PC-3 (cell line): ENCODE measurements at regions not wholly inside any gene's neighbourhood (a gene's known extent, or its start where the extent isn't known, plus 50 kb on each side); places are given as distances from the start of the nearest gene placed in this dataset.

Experiments
- ATAC-seq: fragments of 200-7000 bp; cut with Tn5 transposase; 2 replicates; pipeline ENCODE4 v1.9.1; 2020; ENCODE audit warnings: mild to moderate bottlenecking, moderate library complexity
- BruUV-seq: library from RNA; stranded (reverse); fragments of 400-500 nt; replicated peaks from 2 replicates; lab custom pipeline; 2021; lab: Mats Ljungman, UMichigan
- CTCF ChIA-PET: fragments of 300-600 bp; sonication (Branson Sonifier 250); formaldehyde crosslinking; loops from one replicate; lab custom pipeline; 2022; ENCODE audit warnings: antibody characterized with exemption; lab: Charles Lee
- POLR2A ChIA-PET: fragments of 300-600 bp; sonication (Branson Sonifier 250); formaldehyde crosslinking; loops from one replicate; lab custom pipeline; 2022; ENCODE audit warnings: antibody characterized with exemption; ENCODE audit not compliant: unreplicated experiment; lab: Charles Lee
- DNase-seq: peaks from one replicate; pipeline ENCODE4 v3.0.0-alpha.2; 2015
- H2AFZ ChIP-seq: fragments of 300-600 bp; sonication (generic); 2 replicates; pipeline ENCODE4 v1.6.0; 2016; ENCODE audit warnings: antibody characterized with exemption, low read length
- H3F3A ChIP-seq: fragments of 300-600 bp; sonication (generic); one replicate; pipeline ENCODE4 v1.6.0; 2017; ENCODE audit warnings: antibody characterized with exemption, low read length, control low read depth, mild to moderate bottlenecking; ENCODE audit not compliant: unreplicated experiment
- H3K27ac ChIP-seq: fragments of 300-600 bp; sonication (generic); 2 replicates; pipeline ENCODE4 v1.5.1; 2016; ENCODE audit warnings: mild to moderate bottlenecking, low read length
- H3K27me3 ChIP-seq: fragments of 300-600 bp; sonication (generic); 2 replicates; pipeline ENCODE4 v1.6.1; 2016; ENCODE audit warnings: low read length, mixed read lengths
- H3K36me3 ChIP-seq: fragments of 300-600 bp; sonication (generic); 2 replicates; pipeline ENCODE4 v1.6.1; 2016; ENCODE audit warnings: low read depth, mixed run types, low read length, mixed read lengths
- H3K4me1 ChIP-seq: fragments of 300-600 bp; sonication (generic); 2 replicates; pipeline ENCODE4 v1.5.1; 2016; ENCODE audit warnings: low read length; ENCODE audit not compliant: insufficient read depth
- H3K4me2 ChIP-seq: fragments of 300-600 bp; sonication (generic); 2 replicates; pipeline ENCODE4 v1.6.0; 2016; ENCODE audit warnings: low read length
- H3K4me3 ChIP-seq: fragments of 300-600 bp; sonication (generic); 2 replicates; pipeline ENCODE4 v1.5.1; 2016; ENCODE audit warnings: mild to moderate bottlenecking, low read length, mixed read lengths
- H3K79me2 ChIP-seq: fragments of 300-600 bp; sonication (generic); 2 replicates; pipeline ENCODE4 v1.6.1; 2017; ENCODE audit warnings: low read length, mixed read lengths
- H3K9ac ChIP-seq: fragments of 300-600 bp; sonication (generic); 2 replicates; pipeline ENCODE4 v1.6.0; 2016; ENCODE audit warnings: mild to moderate bottlenecking, low read length
- H3K9me2 ChIP-seq: fragments of 300-600 bp; sonication (generic); replicated peaks from 2 replicates; pipeline ENCODE4 v1.6.1; 2016; ENCODE audit warnings: mixed run types, low read length, mixed read lengths
- H3K9me3 ChIP-seq: fragments of 300-600 bp; sonication (generic); 2 replicates; pipeline ENCODE4 v1.6.1; 2016; ENCODE audit warnings: low read length, mixed read lengths
- H4K20me1 ChIP-seq: fragments of 300-600 bp; sonication (generic); 2 replicates; pipeline ENCODE4 v1.6.1; 2016; ENCODE audit warnings: low read length, mixed read lengths
- CTCF ChIP-seq: fragments of 300-600 bp; sonication (generic); conservative IDR thresholded peaks from 2 replicates; pipeline ENCODE4 v1.5.1; 2017; ENCODE audit warnings: antibody characterized with exemption, low read depth, mild to moderate bottlenecking, low read length
- EZH2 ChIP-seq: fragments of 300-600 bp; sonication (generic); IDR thresholded peaks from one replicate; pipeline ENCODE4 v1.6.1; 2017; ENCODE audit warnings: antibody characterized with exemption, mild to moderate bottlenecking, low read length; ENCODE audit not compliant: unreplicated experiment
- EZH2phosphoT487 ChIP-seq: fragments of 300-600 bp; sonication (generic); IDR thresholded peaks from 2 replicates; pipeline ENCODE4 v1.6.1; 2018; ENCODE audit warnings: mild to moderate bottlenecking, antibody characterized with exemption, low read length, borderline replicate concordance
- intact Hi-C: fragments of 100-400 bp; cut with micrococcal nuclease; formaldehyde crosslinking; loops from 2 replicates; pipeline ENCODE4 v1.9.0; 2023

DNA sequence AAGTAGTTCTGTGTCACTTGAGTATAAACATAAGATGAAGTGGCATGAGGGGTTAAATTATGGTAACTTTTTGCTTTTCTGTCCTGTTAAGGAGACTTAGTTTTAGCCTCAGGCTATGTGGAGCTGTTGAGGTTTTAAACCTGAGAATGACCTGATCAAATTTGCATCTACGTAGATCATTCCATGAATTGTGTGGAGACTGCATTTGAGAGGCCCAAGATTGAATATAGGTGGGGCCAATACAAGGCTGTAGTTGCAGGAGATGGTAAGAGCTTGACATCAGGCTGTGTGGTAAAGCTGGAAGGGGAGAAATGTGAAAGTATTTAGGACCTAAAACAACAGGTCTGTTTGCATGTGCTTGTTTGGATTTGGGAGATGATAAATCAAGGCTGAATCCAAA is 249.5 kb downstream of the SLC16A7 start:
- TF ChIP-seq CTCF, result no peak
- no peak for TF ChIP-seq EZH2phosphoT487
- TF ChIP-seq EZH2, result no peak
- H3K27ac ChIP-seq, result peak overlapping the region; percentile 48
- H3K4me3 ChIP-seq, result no peak overlapping the region
- H3K4me1 ChIP-seq, result peaks cover 37% of the 10 kb centered on the region
- no peaks in the 10 kb centered on the region for H3K9me2 ChIP-seq
- no peak overlapping the region for H3K9ac ChIP-seq
- H4K20me1 ChIP-seq, result no peaks in the 10 kb centered on the region
- H3K79me2 ChIP-seq, result no peaks in the 10 kb centered on the region
- BruUV-seq, result no TSS peak
- no peaks in the 10 kb centered on the region for H3K27me3 ChIP-seq
- ATAC-seq (no peak), DNase-seq (no peak)
- intact Hi-C loops, result loop anchor here (10.0 kb wide), 1 partner anchor 260 kb away; no protein-coding TSS in a partner anchor
- CTCF ChIA-PET, result interaction anchor here (0.6 kb wide), 1 partner anchor 441 kb away, joined by 4 read pairs; no protein-coding TSS in a partner anchor
- POLR2A ChIA-PET, result no interaction called here
- no peaks in the 10 kb centered on the region for H3F3A ChIP-seq
- no peaks in the 10 kb centered on the region for H3K36me3 ChIP-seq
- H3K4me2 ChIP-seq, result no peak overlapping the region
- H3K9me3 ChIP-seq, result no peaks in the 10 kb centered on the region
- H2AFZ ChIP-seq, result no peak overlapping the region

GRCh38 chr12:59847127-59847526 is 251.3 kb downstream of the SLC16A7 start:
- ATAC-seq (peak; percentile 75), DNase-seq (peak; percentile 61)
- no peaks in the 10 kb centered on the region for H3K79me2 ChIP-seq
- H3K36me3 ChIP-seq, result no peaks in the 10 kb centered on the region
- H3K9ac ChIP-seq, result no peak overlapping the region
- BruUV-seq, result no TSS peak
- H3F3A ChIP-seq, result no peaks in the 10 kb centered on the region
- TF ChIP-seq EZH2phosphoT487 (no peak), CTCF (no peak), EZH2 (no peak)
- H3K9me2 ChIP-seq, result no peaks in the 10 kb centered on the region
- no peak overlapping the region for H3K4me3 ChIP-seq
- ChIA-PET CTCF (no interaction called here), POLR2A (no interaction called here)
- H2AFZ ChIP-seq, result no peak overlapping the region
- intact Hi-C loops, result loop anchor here (10.0 kb wide), 1 partner anchor 258 kb away; no protein-coding TSS in a partner anchor
- no peaks in the 10 kb centered on the region for H3K9me3 ChIP-seq
- H3K4me1 ChIP-seq, result peaks cover 37% of the 10 kb centered on the region
- no peaks in the 10 kb centered on the region for H4K20me1 ChIP-seq
- no peak overlapping the region for H3K4me2 ChIP-seq
- H3K27ac ChIP-seq, result peak overlapping the region; percentile 20
- no peaks in the 10 kb centered on the region for H3K27me3 ChIP-seq

GRCh38 chr12:59850268-59850667 is 254.4 kb downstream of the SLC16A7 start:
- no peak for DNase-seq
- BruUV-seq, result no TSS peak
- no peaks in the 10 kb centered on the region for H3K79me2 ChIP-seq
- H3K4me3 ChIP-seq, result no peak overlapping the region
- intact Hi-C loops, result no loop called here
- no peaks in the 10 kb centered on the region for H3F3A ChIP-seq
- H3K9me3 ChIP-seq, result no peaks in the 10 kb centered on the region
- ATAC-seq, result no peak
- no peak overlapping the region for H3K4me2 ChIP-seq
- ChIA-PET CTCF (no interaction called here), POLR2A (no interaction called here)
- peaks cover 18% of the 10 kb centered on the region for H3K4me1 ChIP-seq
- no peaks in the 10 kb centered on the region for H3K9me2 ChIP-seq
- H3K9ac ChIP-seq, result no peak overlapping the region
- no peak overlapping the region for H3K27ac ChIP-seq
- no peaks in the 10 kb centered on the region for H3K36me3 ChIP-seq
- no peak for TF ChIP-seq EZH2
- TF ChIP-seq EZH2phosphoT487, result no peak
- no peak for TF ChIP-seq CTCF
- H3K27me3 ChIP-seq, result no peaks in the 10 kb centered on the region
- no peak overlapping the region for H2AFZ ChIP-seq
- H4K20me1 ChIP-seq, result no peaks in the 10 kb centered on the region
